Mesenchymal stem cell (in vitro differentiated cells and primary cell): ENCODE measurements at regions not wholly inside any gene's neighbourhood (a gene's known extent, or its start where the extent isn't known, plus 50 kb on each side); places are given as distances from the start of the nearest gene placed in this dataset.

ENCODE experiments used
- DNase-seq: peaks from one replicate; pipeline ENCODE4 v3.0.0-alpha.2; 2013
- H2AFZ ChIP-seq: one replicate; pipeline ENCODE4 v1.6.1; 2013; ENCODE audit warnings: low read depth, mild to moderate bottlenecking, control low read depth, inconsistent platforms, low read length, moderate library complexity
- H2AK5ac ChIP-seq: 2 replicates; pipeline ENCODE4 v1.6.1; 2013; ENCODE audit warnings: low read length, moderate library complexity, mild to moderate bottlenecking, inconsistent platforms; ENCODE audit not compliant: severe bottlenecking
- H2BK120ac ChIP-seq: one replicate; pipeline ENCODE4 v1.6.1; 2013; ENCODE audit warnings: low read depth, mild to moderate bottlenecking, inconsistent platforms, low read length, moderate library complexity
- H2BK12ac ChIP-seq, 2 experiments: one replicate each; pipeline ENCODE4 v1.6.1; 2013; ENCODE audit warnings: inconsistent platforms in 2 of 2, low read length in 2 of 2, mild to moderate bottlenecking in 2 of 2, moderate library complexity in 2 of 2, control low read depth in 1 of 2
- H2BK15ac ChIP-seq: one replicate; pipeline ENCODE4 v1.6.1; 2013; ENCODE audit warnings: mild to moderate bottlenecking, low read depth, inconsistent platforms; ENCODE audit not compliant: poor library complexity, severe bottlenecking
- H2BK5ac ChIP-seq: 2 replicates; pipeline ENCODE4 v1.6.1; 2013; ENCODE audit warnings: low read depth, mild to moderate bottlenecking, low read length, control low read depth, inconsistent platforms; ENCODE audit not compliant: poor library complexity, severe bottlenecking
- H3K14ac ChIP-seq, 2 experiments: one replicate each; pipeline ENCODE4 v1.6.1; 2013; ENCODE audit warnings: inconsistent platforms in 2 of 2, low read length in 2 of 2, control low read depth in 1 of 2, mild to moderate bottlenecking in 1 of 2, moderate library complexity in 1 of 2
- H3K18ac ChIP-seq, 2 experiments: one replicate each; pipeline ENCODE4 v1.6.1; 2013; ENCODE audit warnings: inconsistent platforms in 2 of 2, low read length in 2 of 2, control low read depth in 1 of 2, low read depth in 1 of 2, mild to moderate bottlenecking in 1 of 2
- H3K23ac ChIP-seq, 2 experiments: one replicate each; pipeline ENCODE4 v1.6.1; 2013; ENCODE audit warnings: inconsistent platforms in 2 of 2, low read length in 2 of 2, mild to moderate bottlenecking in 2 of 2, moderate library complexity in 2 of 2, control low read depth in 1 of 2
- H3K27ac ChIP-seq: 2 replicates; pipeline ENCODE4 v1.5.1; 2013; ENCODE audit warnings: mild to moderate bottlenecking, moderate library complexity, low read length, control low read depth, inconsistent platforms; ENCODE audit not compliant: poor library complexity, severe bottlenecking
- H3K27me3 ChIP-seq, 2 experiments: 2 replicates each; pipeline versions ENCODE4 v1.6.1 to v1.7.0; 2013; ENCODE audit warnings: low read length in 2 of 2, mild to moderate bottlenecking in 2 of 2, moderate library complexity in 2 of 2, control low read depth in 1 of 2, inconsistent platforms in 1 of 2; ENCODE audit not compliant: control insufficient read depth in 1 of 2, insufficient read depth in 1 of 2
- H3K36me3 ChIP-seq, 2 experiments: 2 replicates each; pipeline versions ENCODE4 v1.6.1 to v1.7.0; 2013; ENCODE audit warnings: low read length in 2 of 2, control low read depth in 1 of 2, inconsistent platforms in 1 of 2, low read depth in 1 of 2, mild to moderate bottlenecking in 1 of 2; ENCODE audit not compliant: insufficient read depth in 2 of 2, control insufficient read depth in 1 of 2
- H3K4ac ChIP-seq, 2 experiments: one replicate each; pipeline ENCODE4 v1.6.1; 2013; ENCODE audit warnings: inconsistent platforms in 2 of 2, low read length in 2 of 2, mild to moderate bottlenecking in 2 of 2, moderate library complexity in 2 of 2, control low read depth in 1 of 2, low read depth in 1 of 2
- H3K4me1 ChIP-seq: 2 replicates; pipeline ENCODE4 v1.6.1; 2013; ENCODE audit warnings: low read depth, low read length, control low read depth; ENCODE audit not compliant: control insufficient read depth, insufficient read depth
- H3K4me2 ChIP-seq: 2 replicates; pipeline ENCODE4 v1.6.1; 2013; ENCODE audit warnings: low read length, mild to moderate bottlenecking, inconsistent platforms; ENCODE audit not compliant: poor library complexity, severe bottlenecking
- H3K4me3 ChIP-seq, 2 experiments: 2 replicates each; pipeline versions ENCODE4 v1.5.1 to v1.7.0; 2013; ENCODE audit warnings: low read length in 2 of 2, mild to moderate bottlenecking in 2 of 2, control low read depth in 1 of 2, low read depth in 1 of 2; ENCODE audit not compliant: insufficient read depth in 1 of 2
- H3K79me1 ChIP-seq: replicated peaks from 2 replicates; pipeline ENCODE4 v1.6.1; 2013; ENCODE audit warnings: mild to moderate bottlenecking, control low read depth, low read length, inconsistent platforms; ENCODE audit not compliant: poor library complexity, severe bottlenecking
- H3K9ac ChIP-seq: 2 replicates; pipeline ENCODE4 v1.7.0; 2013; ENCODE audit warnings: mild to moderate bottlenecking, low read length, moderate library complexity
- H3K9me3 ChIP-seq: 2 replicates; pipeline ENCODE4 v1.7.0; 2013; ENCODE audit warnings: mild to moderate bottlenecking, low read length; ENCODE audit not compliant: control insufficient read depth
- H4K8ac ChIP-seq: one replicate; pipeline ENCODE4 v1.6.1; 2013; ENCODE audit warnings: inconsistent platforms, mild to moderate bottlenecking, low read length, moderate library complexity
- H4K91ac ChIP-seq: one replicate; pipeline ENCODE4 v1.6.1; 2013; ENCODE audit warnings: mild to moderate bottlenecking, low read length, inconsistent platforms
- WGBS: methylation state at CpG from one replicate; pipeline ENCODE4 v1.1.7; 2013; ENCODE audit warnings: mixed read lengths; 5-methylcytosine and 5-hydroxymethylcytosine counted together

GRCh38 chr2:23134726-23135125, 250.3 kb upstream of the KLHL29 start:
- Histone ChIP-seq H3K9me3 (no peaks in the 10 kb centered on the region), H3K18ac (no peak overlapping the region), H3K4me3 (no peak overlapping the region), H3K23ac (no peak overlapping the region), H3K27me3 (peaks cover 4% of the 10 kb centered on the region in 2 experiments), H3K4me1 (peaks cover 1% of the 10 kb centered on the region), H3K27ac (no peak overlapping the region), H2BK5ac (no peak overlapping the region), H3K36me3 (no peaks in the 10 kb centered on the region), H3K14ac (no peak overlapping the region), H3K4ac (no peak overlapping the region), H3K4me2 (no peak overlapping the region), H3K79me1 (no peaks in the 10 kb centered on the region), H2AK5ac (no peak overlapping the region), H2BK12ac (no peak overlapping the region), H2AFZ (no peak overlapping the region), H4K91ac (no peak overlapping the region), H3K9ac (no peak overlapping the region), H2BK120ac (no peak overlapping the region), H2BK15ac (no peak overlapping the region), H4K8ac (no peak overlapping the region)
- DNase-seq: no peak
- WGBS: 73% methylated on average over 1 of the region's 1 CpG

- Histone ChIP-seq H2AK5ac (no peak overlapping the region), H2BK15ac (no peak overlapping the region), H4K91ac (no peak overlapping the region), H3K27ac (no peak overlapping the region), H3K4me2 (no peak overlapping the region), H3K23ac (peak overlapping the region in 1 of 2 experiments; percentile 48), H3K27me3 (peaks cover 4% of the 10 kb centered on the region in 2 experiments), H3K36me3 (no peaks in the 10 kb centered on the region), H3K18ac (no peak overlapping the region), H3K4me1 (peaks cover 1% of the 10 kb centered on the region), H4K8ac (no peak overlapping the region), H2BK120ac (no peak overlapping the region), H3K4ac (no peak overlapping the region), H2BK12ac (no peak overlapping the region), H2BK5ac (no peak overlapping the region), H3K14ac (no peak overlapping the region), H3K9me3 (no peaks in the 10 kb centered on the region), H2AFZ (no peak overlapping the region), H3K4me3 (peak overlapping the region in 1 of 2 experiments; percentile 28), H3K9ac (peak overlapping the region; percentile 73), H3K79me1 (no peaks in the 10 kb centered on the region)
- no peak for DNase-seq
- 35% methylated on average over 6 of the region's 9 CpGs for WGBS
These were observed 249.4 kb upstream of the KLHL29 start for GRCh38 chr2:23135481-23136100.

- Histone ChIP-seq H4K8ac (no peak overlapping the region), H3K79me1 (no peaks in the 10 kb centered on the region)
These were observed 247.8 kb upstream of the KLHL29 start for GRCh38 chr2:23137166-23137565.

GRCh38 chr2:23138701-23139100, 246.3 kb upstream of the KLHL29 start:
- H4K91ac ChIP-seq: no peak overlapping the region
- DNase-seq: no peak
- no peak overlapping the region for H3K18ac ChIP-seq
- no peaks in the 10 kb centered on the region for H3K9me3 ChIP-seq
- peaks cover 1% of the 10 kb centered on the region for H3K4me1 ChIP-seq
- H2BK15ac ChIP-seq: no peak overlapping the region
- H3K27ac ChIP-seq: no peak overlapping the region
- H3K9ac ChIP-seq: no peak overlapping the region
- no peak overlapping the region for H3K23ac ChIP-seq
- 73% methylated on average over 4 of the region's 4 CpGs for WGBS
- H4K8ac ChIP-seq: no peak overlapping the region
- no peak overlapping the region for H2BK5ac ChIP-seq
- H3K4ac ChIP-seq: no peak overlapping the region
- no peak overlapping the region for H3K14ac ChIP-seq
- no peak overlapping the region for H3K4me2 ChIP-seq
- no peaks in the 10 kb centered on the region for H3K79me1 ChIP-seq
- no peak overlapping the region for H2AFZ ChIP-seq
- H2BK12ac ChIP-seq: no peak overlapping the region
- no peak overlapping the region for H2BK120ac ChIP-seq
- H3K4me3 ChIP-seq: no peak overlapping the region
- no peaks in the 10 kb centered on the region for H3K36me3 ChIP-seq
- H3K27me3 ChIP-seq: peaks cover 0 to 8% of the 10 kb centered on the region in 2 experiments
- no peak overlapping the region for H2AK5ac ChIP-seq

More at GRCh38 chr2:23137166-23137565, 247.8 kb upstream of the KLHL29 start:
- Histone ChIP-seq H2BK5ac (no peak overlapping the region), H3K4me3 (no peak overlapping the region), H3K27me3 (peaks cover 4 to 8% of the 10 kb centered on the region in 2 experiments), H2AFZ (no peak overlapping the region), H3K9me3 (no peaks in the 10 kb centered on the region), H3K14ac (no peak overlapping the region), H3K23ac (no peak overlapping the region), H2AK5ac (no peak overlapping the region), H2BK12ac (no peak overlapping the region), H3K36me3 (no peaks in the 10 kb centered on the region), H3K4me2 (no peak overlapping the region), H2BK120ac (no peak overlapping the region), H2BK15ac (no peak overlapping the region), H3K18ac (no peak overlapping the region), H4K91ac (no peak overlapping the region), H3K27ac (no peak overlapping the region), H3K9ac (no peak overlapping the region), H3K4ac (no peak overlapping the region), H3K4me1 (peaks cover 1% of the 10 kb centered on the region)
- no peak for DNase-seq
- WGBS: 48% methylated on average over 2 of the region's 2 CpGs
